NCI-H1436 treated with DMSO at 0.1 percent for 48 hours (cell line): ENCODE measurements at regions not wholly inside any gene's neighbourhood (a gene's known extent, or its start where the extent isn't known, plus 50 kb on each side); places are given as distances from the start of the nearest gene placed in this dataset.
A peak's percentile ranks its signal among the peaks of the same experiment; 100 is the strongest.
"Not testable (repeated sequence)": the region's sequence is repeated elsewhere in the genome, so short reads cannot be mapped to it uniquely, and the experiment has no call there.

Experiments
- DNase-seq: peaks from one replicate; lab custom pipeline; 2025; lab: John Stamatoyannopoulos, UW

DNA sequence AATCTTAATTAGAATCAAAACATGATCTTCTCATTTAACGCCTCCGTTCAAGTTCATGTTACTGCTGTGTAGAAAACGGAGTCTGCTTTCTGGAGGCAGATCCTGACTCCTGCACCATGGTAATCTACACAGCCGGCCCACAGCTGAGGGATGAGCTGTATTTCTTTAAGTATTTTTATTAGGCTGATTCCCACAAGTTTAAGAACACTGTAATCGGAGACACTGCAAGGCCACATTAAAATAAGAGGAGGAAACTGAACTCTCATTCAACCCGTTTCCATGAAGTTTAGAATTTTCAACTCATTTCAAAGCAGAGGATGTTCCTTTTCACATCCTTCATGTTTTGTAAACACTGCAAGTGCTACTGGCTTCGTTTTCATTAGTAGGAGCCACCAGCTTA, 372.2 kb downstream of the NFIB start:
- DNase-seq, result no peak

- DNase-seq, result peak; percentile 78
These were observed 374.0 kb downstream of the NFIB start for GRCh38 chr9:13939701-13940490.

- DNase-seq, result no peak
These were observed 374.8 kb downstream of the NFIB start for GRCh38 chr9:13939134-13939533.

- DNase-seq, result peak; percentile 13
These were observed 379.5 kb downstream of the NFIB start for GRCh38 chr9:13934416-13934815.

DNA sequence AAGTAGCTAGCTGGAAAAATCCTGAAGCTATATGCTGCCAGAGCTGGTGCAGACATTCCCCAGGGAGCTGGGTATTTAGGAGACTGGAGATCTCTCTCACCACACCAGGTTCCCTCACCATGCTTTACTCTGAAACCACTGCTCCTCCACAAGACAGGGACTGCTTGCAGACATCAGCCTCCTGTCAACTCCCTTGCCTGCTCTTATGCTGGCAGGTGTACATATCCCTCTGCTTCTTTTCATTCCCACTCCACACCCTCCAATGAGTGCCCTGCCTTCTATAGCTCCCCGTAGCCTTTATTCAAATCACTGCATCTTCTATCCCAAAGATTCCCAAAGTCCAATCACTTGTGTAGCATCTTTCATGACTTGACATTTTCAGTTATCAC, 380.7 kb downstream of the NFIB start:
- DNase-seq, result no peak

DNA sequence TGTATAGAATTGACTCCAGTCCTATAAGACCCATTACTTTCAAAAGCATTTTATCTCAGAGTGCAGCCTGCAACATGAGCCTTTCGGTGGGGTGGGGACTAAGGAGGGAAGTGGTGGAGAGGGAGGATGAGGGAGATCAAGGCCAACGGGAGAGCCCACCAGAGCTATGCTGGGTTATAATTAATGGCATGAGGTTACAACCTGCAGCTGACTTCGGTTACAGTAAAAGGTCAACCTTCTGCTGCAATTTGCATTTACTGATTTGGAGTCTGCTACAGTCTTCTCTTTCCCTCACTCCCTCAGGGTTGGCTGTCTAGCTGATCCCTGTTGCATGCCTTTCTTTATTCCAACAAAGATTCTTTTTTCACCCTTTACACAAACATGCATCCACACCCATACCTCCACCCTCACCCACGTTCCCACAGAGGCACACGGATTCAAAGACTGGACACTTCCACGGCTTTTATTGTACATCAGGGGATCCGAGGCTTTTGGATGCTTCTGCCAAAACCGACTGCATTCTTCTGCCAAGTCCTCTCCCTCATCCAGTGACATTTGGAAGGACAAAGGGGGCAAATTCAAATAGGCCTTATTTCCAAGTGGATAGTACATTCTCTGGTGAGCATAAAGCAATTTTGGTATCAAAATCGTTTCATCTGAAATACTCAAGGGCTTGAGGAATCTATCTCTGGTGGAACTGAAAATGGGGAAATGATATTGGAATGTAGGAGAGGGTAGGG, 381.2 kb downstream of the NFIB start:
- DNase-seq, result no peak

GRCh38 chr9:13929013-13929412, 384.9 kb downstream of the NFIB start:
- no peak for DNase-seq

- DNase-seq, result no peak
These were observed 390.6 kb downstream of the NFIB start for GRCh38 chr9:13923381-13923780.

GRCh38 chr9:13920557-13920956, 393.4 kb downstream of the NFIB start:
- no peak for DNase-seq

DNA sequence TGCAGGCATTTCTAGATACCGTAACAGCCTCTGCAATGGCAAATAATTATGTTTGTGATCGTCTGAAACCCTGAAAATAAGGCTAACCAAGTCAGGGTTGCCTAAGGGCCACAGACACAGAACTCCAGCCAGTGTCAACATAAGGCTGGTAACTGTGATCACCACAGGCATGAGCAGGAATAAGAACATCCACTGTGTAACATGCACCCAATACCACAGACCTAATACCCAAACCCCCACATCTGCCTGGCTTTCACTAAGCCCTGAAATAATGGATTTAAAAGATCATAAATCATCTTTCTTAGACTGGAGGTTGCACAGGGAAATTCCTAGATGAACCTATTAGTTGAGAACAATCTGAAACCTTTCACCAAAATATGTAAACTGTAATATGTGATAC, 394.5 kb downstream of the NFIB start:
- no peak for DNase-seq

- no peak for DNase-seq
These were observed 396.4 kb downstream of the NFIB start for GRCh38 chr9:13917534-13917933.

DNA sequence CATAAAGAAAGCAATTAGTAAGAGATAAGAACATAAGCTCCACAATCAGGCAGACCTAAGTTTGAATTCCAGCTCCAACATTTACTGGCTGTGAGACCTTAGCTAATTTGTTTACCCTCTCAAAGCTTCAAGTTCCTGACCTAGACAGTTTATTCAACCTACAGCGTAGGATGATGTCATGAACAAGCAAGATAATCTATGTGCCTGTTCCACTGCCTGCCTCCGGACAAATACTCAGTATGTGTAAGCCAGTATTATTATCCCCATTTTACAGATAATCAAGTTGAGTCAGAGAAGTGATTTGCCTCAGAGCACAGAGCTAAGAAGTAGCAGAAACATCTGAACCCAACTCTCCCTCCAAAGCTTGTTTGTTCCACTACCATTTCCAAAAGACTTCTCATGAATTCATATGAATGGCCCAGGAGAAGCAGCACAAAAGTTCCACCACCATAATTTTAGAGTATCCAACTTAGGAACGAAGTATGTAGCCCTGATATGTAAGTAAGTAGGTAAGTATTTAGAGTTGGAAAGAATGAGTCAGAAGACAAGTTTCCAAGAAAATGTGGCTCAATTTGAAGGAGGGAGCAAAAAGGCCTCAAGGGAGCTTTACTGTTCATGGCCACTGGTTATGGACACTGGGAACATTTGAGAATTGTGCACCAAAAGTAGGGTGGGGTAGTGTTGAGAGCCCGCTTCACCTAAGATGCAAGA, 398.2 kb downstream of the NFIB start:
- no peak for DNase-seq

DNA sequence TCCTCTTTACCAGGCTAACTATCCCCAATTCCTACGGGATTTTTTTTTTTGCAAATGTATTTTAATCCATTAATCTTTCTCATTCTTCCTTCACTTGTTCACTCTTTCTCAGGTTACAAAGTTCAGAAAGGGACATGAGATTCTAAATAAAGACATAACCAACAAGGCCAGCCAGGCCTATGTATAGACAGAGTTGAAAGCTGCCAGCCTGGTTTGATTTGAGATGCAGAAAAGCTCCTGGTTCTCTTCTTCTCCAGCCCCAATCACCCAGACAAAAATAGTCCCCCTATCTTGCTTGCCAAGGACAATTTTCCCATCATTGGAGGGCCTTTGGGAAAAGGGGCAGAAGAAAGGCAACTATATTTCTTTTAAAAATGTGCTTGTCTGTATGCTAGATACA, 398.8 kb downstream of the NFIB start:
- DNase-seq, result no peak

- DNase-seq, result no peak
These were observed 402.5 kb downstream of the NFIB start for GRCh38 chr9:13911473-13911872.

DNA sequence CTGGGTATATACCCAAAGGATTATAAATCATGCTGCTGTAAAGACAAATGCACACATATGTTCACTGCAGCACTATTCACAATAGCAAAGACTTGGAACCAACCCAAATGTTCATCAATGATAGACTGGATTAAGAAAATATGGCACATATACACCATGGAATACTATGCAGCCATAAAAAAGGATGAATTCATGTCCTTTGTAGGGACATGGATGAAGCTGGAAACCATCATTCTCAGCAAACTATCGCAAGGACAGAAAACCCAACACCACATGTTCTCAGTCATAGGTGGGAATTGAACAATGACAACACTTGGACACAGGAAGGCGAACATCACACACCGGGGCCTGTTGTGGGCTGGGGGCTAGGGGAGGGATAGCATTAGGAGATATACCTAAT, 406.1 kb downstream of the NFIB start:
- DNase-seq, result not testable (repeated sequence)

DNA sequence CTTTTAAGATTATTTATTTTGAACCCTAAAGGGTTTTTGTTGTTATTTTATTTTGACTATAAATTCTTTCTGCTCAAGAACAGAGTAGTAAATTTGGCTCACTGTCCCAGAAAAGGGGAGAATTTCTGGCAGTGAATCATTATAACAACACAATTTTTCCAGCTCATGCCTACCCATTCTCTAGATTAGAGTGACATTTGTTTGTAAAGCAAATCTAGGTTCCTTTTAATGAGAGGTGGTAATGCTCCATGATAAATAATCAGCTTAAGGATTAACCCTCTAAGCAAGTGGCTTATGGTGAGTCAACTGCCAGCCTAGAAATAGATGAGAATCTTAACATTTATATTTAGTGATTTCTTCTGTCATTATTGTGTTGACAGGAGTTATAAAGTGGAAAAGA, 409.2 kb downstream of the NFIB start:
- DNase-seq, result no peak

DNA sequence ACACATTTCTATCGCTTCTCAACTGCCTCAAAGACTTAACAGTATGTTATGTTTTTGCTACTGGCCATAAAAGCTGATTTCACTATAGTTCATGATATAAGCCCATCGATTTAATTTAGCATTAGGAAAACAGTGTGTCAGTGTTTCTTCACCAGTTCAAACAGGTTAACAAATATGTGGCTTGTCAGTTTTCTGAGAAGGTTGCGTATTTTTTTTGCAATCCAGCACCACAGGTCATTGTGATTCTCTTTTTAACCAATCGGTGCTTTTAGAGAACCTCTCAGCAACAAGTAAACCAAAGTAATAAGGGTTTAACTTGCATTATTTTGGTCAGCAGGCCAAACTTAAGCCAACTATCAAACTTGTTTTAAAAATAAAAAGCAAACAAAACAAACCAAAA, 409.6 kb downstream of the NFIB start:
- no peak for DNase-seq

DNA sequence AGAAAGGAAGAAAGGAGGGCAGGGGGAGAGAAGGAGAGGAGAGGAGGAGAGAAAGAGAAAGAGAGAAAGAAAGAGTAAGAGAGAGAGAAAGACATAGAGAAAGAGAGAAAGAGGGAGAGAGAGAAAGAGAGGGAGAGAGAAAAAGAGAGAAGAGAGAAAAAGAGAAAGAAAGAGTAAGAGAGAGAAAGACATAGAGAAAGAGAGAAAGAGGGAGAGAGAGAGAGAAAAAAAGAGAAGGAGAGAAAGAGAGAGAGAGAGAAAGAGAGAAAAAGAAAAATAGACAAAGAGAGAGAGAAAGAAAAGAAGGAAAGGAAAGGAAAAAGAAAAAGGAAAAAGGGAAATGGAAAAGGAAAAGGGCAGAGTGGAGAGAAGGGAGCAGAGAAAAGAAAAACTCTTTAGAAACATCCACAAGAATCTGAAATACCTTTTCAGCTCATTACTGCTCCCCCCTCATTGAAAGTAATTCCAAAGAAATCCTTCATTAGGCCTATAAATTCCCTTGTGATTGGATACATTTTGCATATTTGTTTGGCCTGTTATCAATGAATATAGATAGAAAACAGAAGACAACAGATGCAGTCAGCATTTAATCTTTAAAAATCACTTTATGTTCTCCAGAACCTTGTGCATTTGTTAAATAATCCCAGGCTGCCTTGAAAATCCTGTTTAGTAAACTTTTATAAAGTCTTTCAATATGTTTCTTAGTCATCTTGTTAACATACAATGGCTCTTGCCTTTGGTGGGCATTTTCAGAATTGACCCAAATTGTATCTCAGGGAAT, 411.5 kb downstream of the NFIB start:
- DNase-seq, result no peak

DNA sequence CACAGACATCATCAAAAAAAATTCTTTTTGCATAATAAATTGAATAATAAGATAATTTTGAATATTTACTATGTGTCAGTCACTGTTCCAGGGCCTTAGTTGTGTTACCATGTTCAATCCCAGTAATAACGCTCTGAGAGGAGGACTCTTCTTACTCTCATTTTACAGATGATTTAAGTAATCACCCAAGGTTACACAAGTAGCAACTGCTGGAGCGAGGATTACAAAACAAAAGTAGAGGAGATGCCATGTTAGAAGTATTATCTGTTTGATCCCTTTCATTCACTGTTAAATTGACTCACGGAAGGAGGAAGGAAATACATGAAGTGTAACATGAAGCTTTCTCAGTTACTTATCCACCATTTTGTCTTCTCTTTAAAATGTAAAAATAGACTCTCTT, 412.8 kb downstream of the NFIB start:
- no peak for DNase-seq

DNA sequence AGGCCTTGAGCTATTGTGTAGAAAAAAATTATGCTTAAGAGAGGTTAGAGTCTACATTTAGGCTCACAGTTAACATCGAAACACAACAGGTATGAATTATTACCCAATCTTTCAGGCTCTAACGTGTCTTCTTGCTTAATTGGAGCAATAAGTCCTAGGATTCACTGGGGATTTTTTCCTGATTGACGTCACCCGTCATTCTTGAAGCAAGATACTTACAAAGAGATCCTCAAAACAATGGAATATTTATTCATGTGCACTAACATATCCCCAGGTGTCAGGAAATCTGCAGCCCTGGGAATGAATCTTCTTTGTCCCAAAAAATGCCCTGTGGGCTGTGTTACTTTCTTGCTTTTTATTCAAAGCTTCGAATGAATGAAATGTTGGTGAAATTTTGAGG, 413.5 kb downstream of the NFIB start:
- no peak for DNase-seq

DNA sequence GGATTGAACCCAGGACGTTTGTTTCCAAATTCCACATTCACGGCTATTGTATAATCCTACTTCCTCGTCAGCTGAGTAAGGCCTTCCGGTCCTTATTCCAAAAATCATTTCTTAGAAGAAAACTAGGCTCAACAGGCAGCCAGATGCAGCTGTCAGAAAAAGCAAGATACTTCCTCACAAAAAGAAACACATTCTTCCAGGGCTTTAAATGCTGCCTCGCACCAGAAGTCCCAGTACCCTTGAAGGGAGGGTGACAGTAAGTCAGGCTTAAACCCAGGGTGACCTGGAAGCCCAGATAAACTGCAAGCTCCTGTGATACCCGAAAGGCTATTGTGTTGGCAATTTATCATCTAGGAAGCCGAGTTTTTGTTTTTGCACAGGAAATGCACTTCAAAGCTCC, 414.0 kb downstream of the NFIB start:
- no peak for DNase-seq

DNA sequence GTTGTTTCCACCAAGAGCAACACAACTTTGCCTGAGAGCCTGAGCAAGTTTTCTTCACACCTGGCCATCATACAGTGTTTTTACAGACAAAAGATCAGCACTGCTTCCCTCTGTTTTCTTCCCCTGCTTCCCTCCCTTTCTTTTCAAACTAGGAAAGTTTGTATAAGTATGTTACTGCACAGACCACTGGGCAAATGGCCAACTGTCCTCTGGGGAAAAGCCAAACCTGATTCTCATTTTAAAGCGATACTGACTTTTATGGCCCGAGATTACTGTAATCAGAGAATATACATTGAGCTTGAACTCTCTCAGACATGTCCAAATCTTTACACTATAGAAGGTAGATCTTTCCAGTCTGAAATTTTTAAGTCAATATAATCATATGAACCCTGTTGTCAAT, 415.0 kb downstream of the NFIB start:
- DNase-seq, result no peak
